HG03460 (cell line): ENCODE measurements at regions not wholly inside any gene's neighbourhood (a gene's known extent, or its start where the extent isn't known, plus 50 kb on each side); places are given as distances from the start of the nearest gene placed in this dataset.
"Not testable (repeated sequence)": the region's sequence is repeated elsewhere in the genome, so short reads cannot be mapped to it uniquely, and the experiment has no call there.

Experiments
- ATAC-seq: cut with Tn5 transposase; IDR thresholded peaks from one replicate; pipeline ENCODE4 v1.9.1; 2021; ENCODE audit not compliant: unreplicated experiment

DNA sequence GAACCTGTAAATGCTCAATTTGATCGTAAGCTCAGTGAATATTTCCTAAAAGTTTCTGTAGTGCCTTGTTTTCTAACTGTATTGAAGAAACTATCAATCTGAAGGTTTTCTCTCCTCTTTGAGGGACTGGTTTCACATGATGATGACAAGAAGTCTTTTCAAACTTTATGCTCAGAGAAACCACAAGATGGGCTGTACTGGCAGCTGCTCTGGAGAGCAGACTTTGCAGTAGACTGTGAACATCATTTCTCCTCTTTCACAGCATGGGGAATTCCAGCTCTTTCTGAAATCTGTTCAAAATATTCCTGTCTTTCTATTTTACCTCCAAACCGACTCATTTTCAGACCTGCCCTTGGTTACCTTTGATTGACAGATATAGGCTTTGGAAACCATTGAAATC lies 194.4 kb downstream of the IZUMO3 start:
- ATAC-seq: no peak

DNA sequence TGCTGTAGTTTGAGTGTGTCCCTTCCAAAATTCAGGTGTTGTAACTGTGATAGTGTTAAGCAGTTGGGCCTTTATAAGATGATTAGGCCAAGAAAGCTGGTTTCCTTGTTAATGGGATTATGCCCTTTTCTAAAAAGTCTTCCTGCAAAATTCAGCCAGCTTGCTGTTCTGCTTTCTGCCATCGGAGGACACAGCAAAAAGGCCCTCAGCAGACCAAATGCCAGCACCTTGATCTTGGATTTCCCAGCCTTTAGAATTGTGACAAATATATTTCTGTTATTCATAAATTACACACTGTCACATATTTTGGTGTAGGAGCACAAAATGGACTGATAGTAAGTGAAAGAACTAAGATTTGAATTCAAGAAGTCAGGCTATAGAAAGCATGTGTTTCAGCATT lies 203.2 kb downstream of the IZUMO3 start:
- no peak for ATAC-seq

DNA sequence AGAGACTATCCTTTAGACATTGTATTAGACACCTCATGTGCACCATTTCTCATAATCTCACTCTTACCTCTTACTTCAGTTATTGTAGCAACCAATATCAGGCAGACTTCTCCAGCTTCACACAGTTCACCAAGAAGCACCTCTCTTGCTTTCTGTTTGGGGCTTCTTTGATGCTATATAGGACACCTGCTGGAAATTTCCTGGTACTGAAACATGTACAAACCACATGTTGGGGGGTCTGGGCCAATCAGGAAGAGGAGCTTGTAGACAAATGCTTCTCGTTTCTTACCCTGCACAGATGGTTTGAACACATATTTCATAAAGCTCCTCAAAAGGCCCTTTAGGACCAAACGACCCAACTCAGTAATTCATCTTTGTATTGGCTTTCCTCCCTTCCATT lies 212.1 kb downstream of the IZUMO3 start:
- no peak for ATAC-seq

DNA sequence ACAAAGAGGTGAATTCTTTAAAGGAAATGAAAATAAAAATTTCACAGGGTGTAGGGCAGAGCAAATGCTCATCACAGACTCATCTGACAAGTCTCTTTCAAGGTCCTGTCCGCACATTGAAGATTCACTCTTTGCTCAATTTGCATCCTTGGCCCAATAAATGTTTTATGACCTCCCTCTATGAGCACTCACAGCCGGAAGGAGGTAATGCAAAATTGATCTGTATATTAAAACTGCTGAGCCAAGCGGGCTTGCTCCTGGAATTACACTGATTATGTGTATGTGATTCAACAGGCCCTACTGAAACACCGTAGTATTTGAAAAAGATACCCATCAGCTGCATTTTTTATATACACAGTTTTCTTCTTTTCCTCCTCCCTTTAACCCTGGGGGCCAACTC lies 246.8 kb downstream of the IZUMO3 start:
- no peak for ATAC-seq

DNA sequence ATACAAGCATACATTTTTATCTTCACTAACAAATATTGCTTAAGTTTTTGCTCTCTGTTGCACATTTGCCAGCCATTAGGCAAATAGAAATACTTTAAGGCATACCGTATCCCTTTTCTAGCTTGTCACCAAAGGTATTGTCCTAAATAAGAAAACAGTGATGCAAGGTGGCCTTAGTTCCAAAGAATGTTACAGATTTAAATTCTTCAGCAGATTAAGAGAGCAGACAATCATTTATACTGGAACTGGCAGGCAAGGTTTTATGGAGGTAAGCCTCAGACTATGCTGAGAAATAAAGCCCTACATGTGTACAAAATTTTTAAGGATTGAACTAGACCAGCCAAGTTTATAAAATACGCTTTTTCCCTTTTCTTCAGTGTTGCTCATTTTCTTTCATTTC lies 247.8 kb downstream of the IZUMO3 start:
- ATAC-seq: no peak

DNA sequence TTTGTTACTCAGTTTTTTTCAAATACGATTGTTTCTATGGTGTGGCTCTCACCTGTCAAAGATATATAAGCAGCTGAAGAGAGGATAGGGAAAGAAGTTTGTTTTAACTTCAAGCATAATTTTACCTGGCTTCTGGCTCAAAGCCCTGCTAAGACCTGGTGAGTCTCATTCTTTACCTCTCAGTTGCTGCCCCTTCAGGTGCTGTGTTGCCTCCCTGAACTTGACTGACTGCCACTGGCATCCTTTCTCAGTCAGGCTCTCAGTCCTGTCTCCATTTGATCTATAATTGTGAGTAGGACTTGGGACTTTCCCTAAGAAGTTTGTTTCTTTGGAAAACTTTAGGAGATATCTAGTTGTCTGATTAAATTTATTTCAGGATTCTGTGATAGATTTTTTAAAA lies 249.6 kb downstream of the IZUMO3 start:
- no peak for ATAC-seq

DNA sequence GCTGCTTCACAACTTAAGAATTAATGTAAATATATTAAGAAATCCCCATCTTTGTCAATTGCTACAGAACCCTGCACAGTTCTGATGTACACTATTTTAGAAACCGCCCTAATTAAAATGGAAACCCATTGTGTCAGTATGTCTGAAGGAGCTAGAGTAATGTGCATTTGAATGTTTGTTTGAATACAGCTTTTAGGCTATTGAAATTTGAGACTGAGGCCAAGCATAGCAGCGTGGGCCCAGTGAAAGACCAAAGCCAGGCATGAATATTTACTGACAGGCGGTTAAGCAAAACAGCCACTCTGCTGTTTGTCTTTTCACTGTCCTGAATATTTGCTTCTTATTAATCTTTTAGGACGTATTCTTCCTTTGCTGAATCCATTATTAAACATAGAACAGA lies 252.3 kb downstream of the IZUMO3 start:
- no peak for ATAC-seq

DNA sequence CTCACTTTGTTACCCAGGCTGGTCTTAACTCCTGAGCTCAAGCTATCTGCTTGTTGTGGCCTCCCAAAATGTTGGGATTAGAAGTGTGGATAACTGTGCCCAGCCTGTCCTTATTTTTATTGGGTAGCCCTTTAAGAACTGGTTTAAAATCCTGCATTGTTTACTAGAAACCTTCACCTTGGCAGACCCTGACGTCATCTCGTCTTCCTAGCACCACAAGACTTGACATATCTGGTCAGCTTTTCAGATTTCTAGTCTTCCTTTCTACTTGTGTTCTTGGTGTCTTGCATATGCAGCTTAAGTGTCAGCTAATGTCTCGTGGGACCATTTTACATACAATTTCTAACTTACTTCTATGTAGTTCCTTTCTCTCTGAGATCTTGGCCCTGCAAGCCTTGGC lies 258.9 kb downstream of the IZUMO3 start:
- no peak for ATAC-seq

DNA sequence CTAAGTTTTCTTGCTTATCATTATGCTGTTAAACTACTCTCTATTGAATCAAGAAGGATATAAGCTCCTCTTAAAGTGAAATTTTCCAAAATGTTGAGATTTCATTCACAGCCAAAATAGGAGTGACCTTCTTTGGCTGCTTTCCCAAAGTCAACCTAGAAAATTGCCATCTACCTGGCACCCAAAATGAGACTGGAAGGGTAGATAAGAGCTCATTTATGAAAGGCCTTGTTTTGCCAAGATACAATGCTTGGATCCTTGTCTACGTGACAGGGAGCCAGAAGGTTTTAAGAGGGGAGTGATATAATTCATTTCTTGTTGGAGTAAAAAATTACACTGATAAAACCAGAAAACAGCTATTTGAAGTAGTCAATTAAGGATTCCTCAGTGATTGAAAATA lies 287.1 kb downstream of the IZUMO3 start:
- no peak for ATAC-seq

DNA sequence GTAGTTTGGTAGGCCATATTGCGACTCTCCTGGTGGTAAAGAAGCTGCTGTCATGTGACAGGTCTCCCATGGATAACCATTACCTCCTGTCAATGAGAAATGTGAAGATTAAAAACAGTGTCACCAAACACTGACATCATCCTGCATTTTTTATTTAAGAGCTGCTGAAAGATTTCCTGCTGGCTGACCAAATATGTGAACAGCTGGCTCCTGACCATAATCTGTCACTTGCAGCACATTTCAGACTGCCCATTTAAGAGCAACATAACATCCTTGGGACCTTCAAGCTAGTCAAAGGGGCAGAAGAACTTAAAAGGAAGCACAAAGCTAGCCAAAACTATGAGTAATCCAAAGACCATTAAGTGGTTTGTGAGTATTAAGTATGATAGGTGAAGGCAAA lies 288.0 kb downstream of the IZUMO3 start:
- ATAC-seq: no peak

DNA sequence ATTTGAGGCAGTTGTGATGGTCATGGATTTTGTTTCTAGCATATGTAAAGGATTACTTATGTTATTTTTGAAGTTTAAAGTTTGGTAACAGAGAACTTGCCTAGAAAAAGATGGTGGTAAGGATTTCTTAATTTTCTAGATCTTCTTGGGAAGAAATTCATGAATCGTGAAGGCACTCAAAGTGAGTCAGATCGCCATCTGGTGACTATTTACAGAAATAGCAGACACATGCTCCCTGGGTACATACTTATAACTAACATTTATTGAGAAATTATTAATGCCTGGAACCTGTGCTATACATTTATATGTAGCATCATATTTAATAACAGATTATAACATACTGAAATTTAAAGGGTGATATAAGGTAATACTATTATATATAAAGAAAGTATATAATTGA lies 299.7 kb downstream of the IZUMO3 start:
- ATAC-seq: no peak

DNA sequence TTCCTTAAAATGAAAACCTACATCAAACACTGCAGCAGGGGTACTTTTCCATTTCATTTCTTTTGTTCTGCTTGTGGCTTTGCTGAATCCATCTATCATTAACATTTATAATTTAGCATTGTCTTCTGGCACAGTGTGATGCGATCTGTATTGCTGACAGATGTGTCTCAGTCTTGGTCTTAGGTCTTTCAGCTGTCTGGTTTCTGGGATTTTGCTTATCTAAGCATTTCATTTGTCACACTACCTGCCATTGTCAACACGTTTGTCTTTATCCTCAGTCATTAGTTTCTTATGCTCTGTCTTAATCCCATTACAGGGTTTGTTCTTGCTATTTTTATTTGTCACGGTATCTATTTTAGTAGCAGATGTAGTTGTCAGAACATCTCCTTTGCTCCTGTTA lies 303.1 kb downstream of the IZUMO3 start:
- ATAC-seq: no peak

DNA sequence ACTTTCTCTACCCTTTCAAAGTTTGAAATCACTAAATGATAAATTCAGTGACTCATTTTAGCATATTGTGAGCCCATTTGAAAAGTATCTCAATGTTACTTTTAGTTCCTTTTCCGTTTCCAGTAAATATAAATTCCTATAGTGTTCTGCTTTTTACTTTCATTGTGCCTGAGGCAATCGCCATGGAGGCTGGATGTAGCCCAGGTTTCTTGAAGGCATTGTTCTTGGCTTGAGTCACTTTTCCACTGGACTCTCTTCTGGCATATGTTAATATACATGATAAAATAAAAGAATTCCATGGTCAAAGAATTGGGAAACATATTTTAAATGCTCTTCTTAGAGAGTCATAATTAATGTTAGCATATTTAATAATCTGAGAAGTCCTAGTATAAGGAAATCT lies 327.0 kb downstream of the IZUMO3 start:
- no peak for ATAC-seq

DNA sequence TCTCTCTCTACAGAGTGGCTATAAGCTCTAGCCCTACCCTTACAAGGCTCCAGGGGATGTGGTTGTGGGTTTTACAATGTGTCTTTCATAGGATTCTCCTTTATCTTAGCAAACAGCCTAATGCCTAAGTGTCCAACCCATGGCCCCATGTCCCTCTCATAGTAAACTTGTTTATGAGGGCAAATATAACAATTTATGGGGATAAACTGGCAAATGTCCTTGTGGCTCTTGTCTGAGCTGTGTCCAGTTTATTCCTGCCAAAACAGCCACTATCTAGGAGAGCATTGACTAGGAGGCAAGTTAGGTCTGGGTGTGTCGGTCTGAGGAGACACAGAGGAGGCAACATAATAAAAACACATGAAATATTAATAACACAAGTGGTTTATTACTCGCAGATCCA lies 335.1 kb downstream of the IZUMO3 start:
- no peak for ATAC-seq

DNA sequence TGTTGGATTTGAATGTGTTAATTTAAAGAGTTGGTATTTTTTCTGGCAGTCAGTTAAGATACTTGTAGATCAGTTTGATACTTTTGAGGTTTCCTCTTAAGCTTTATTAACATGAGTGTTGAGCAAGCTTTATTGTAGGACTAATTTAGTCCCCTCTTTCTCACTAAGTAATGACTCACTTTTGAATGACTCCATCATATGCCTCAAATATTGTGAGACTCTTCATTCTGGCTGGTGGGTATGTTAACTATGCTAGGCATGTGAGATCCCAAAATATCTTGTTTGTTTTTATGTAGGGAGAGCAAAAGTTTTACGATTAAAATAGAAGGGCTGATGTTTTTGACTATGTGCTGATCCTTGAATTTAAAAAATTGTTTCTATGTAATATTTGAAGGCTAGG lies 355.7 kb downstream of the IZUMO3 start:
- no peak for ATAC-seq

DNA sequence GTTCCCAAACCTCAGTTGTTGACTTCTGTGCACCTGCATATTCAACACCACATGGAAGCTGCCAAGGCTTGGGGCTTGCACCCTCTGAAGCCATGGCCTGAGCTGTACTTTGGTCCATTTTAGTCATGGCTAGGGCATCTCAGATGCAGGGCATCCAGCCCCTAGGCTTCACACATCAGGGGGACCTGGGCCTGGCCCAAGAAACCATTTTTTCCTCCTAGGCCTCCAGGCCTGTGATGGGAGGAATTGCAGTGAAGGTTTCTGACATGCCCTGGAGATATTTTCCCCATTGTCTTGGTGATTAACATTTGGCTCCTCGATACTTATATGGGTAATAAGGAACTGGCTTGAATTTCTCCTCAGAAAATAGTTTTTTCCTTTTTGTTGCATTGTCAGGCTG lies 354.5 kb upstream of the ELAVL2 start:
- ATAC-seq: not testable (repeated sequence)

DNA sequence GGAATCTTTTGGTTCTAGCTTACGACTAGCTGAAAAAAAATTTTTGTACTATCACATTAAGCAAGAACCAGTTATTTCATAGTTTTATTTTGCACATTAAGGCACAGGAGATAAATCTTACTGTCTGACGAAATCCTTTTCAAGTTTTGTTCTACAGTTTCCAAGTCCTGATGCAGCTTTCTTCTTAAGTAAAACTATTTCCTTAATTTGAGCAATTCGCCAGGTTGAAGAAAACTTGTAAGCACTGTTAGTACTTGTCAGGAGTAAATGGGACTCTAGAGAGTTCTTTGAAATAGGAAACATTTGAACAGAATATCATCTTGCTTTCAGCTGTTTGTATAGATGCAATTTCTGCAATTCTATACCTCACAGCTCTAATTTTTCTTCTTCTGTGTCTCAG lies 318.8 kb upstream of the ELAVL2 start:
- no peak for ATAC-seq

DNA sequence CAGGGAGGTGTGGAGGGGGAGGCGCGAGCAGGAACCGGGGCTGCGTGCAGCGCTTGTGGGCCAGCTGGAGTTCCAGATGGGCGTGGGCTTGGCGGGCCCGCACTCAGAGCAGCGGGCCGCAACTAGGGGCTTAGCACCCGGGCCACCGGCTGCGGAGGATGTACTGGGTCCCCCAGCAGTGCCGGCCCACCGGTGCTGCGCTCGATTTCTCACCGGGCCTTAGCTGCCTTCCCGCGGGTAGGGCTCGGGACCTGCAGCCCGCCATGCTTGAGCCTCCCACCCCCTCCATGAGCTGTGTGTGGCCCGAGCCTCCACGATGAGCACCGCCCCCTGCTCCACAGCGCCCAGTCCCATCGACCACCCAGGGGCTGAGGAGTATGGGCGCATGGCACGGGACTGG lies 309.0 kb upstream of the ELAVL2 start:
- ATAC-seq: not testable (repeated sequence)

DNA sequence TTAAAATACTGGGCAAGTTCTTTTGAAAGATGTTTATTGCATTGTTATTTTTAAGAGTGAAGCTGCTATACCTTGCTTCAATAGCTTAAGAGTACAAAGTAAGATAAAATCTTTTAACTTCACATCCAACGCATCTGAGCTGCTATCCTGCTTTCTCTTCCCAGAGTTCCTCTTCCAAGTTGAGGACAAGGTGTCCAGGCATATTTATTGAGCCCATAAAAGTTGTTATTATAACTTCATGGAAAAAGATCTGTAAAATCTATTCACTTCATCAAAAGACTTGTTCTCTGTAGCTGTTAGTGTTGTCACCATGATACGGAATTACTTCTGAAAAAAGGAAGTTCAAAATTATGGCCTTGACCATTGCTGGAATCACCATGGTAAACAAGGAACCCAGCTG lies 306.2 kb upstream of the ELAVL2 start:
- ATAC-seq: no peak

DNA sequence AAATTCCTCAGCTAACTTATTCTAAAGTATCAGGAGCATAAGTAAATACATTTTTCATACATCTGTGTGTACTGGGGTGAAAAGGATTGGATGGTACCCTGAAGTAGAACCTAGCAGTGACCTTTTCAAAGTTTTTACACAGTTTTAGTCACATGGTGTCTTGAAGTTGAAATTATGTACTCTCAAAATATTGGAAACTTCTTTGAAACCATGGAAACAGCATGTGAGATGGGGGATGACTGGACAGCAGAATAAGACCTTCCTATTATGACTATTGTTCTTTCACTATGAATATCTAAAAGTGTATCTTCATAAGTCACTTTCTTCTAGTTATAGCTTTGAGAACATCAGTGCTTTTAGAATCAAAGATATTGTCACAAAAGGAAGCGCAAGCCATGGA lies 301.5 kb upstream of the ELAVL2 start:
- ATAC-seq: no peak

DNA sequence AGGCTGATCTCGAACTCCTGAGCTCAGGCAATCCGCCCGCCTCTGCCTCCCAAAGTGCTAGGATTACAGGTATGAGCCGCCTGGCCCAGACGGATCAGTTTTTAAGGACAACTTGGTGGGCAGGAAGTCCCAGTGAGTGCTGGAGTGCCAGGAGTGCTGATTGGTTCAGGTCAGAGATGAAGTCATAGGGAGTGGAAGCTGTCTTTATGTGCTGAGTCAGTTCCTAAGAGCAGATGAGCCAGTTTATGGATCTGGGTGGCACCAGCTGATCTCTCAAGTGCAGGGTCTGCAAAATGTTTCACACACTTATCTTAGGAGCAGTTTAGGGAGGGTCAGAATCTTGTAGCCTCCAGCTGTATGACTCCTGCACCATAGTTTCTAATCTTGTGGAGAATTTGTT lies 292.1 kb upstream of the ELAVL2 start:
- ATAC-seq: no peak

DNA sequence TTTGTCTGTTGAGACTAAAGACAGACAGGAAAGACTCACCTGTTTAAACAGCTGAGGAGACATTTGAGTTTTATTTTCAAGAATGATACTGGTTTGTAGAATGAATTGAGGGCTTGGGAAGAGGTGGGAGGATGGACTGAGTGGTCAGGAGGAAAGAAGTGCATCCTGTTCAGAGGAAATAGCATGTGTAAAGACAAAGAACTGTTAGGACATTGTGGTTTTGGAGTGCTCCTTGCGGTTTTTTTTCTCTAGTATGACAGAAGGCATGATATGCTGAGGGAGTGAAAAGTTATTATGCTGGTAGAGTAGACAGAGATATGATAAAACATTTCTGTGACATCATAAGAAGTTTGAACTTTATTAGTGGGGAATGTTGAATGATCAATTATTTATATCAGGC lies 270.7 kb upstream of the ELAVL2 start:
- ATAC-seq: no peak

DNA sequence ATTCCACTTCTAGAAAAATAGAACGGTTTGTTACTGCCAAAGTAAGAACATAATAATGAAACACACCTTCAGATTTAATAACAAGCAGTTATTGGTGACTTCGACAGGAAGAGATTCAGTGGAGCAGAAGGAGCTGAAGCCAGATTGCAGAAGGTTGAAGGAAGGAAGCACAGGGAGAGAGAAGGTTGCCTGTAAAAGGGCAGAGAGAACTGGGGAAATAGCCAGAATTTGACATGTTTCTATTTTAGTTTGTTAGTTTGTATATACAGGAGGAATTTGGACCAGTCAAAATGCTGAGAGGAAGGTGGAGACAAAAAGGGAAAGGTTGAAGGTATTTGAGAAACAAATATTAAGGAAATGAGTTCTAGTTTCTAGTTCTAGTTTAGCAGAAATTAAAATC lies 269.2 kb upstream of the ELAVL2 start:
- no peak for ATAC-seq

DNA sequence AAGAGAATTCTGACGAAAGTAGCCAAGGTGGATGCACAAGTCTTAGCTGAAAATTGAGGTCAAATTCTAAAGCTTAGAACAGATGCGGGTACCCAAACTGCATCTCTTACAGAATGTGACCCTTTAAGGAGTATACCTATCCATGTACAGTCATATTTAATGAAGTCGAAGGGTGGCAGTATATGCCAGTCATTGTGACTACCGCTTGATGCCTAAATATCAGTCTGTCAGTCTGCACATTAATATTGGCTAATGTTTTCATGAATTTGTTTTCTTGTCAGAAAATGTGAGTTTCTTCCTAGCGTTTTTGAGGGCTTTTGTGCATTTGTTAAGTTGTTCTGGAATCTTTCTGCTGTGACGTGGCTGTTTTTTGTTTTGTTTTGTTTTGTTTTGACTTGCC lies 264.5 kb upstream of the ELAVL2 start:
- no peak for ATAC-seq
